Rectal smooth muscle tissue (tissue), 1 donor: ENCODE measurements at regions not wholly inside any gene's neighbourhood (a gene's known extent, or its start where the extent isn't known, plus 50 kb on each side); places are given as distances from the start of the nearest gene placed in this dataset.

ENCODE experiments used
- H3K27ac ChIP-seq: one replicate; pipeline ENCODE4 v1.7.0; 2013; ENCODE audit warnings: low read depth, low read length, inconsistent platforms
- H3K27me3 ChIP-seq: one replicate; pipeline ENCODE4 v1.7.0; 2013; ENCODE audit warnings: low read length; ENCODE audit not compliant: control insufficient read depth, insufficient read depth
- H3K36me3 ChIP-seq: one replicate; pipeline ENCODE4 v1.7.0; 2013; ENCODE audit warnings: low read length; ENCODE audit not compliant: control insufficient read depth, insufficient read depth
- H3K4me1 ChIP-seq: one replicate; pipeline ENCODE4 v1.7.0; 2013; ENCODE audit warnings: low read length; ENCODE audit not compliant: control insufficient read depth, insufficient read depth
- H3K4me3 ChIP-seq: one replicate; pipeline ENCODE4 v1.7.0; 2013; ENCODE audit warnings: low read length
- H3K9ac ChIP-seq: one replicate; pipeline ENCODE4 v1.7.0; 2013; ENCODE audit warnings: low read length

GRCh38 chr10:78691301-78692030, 377.3 kb upstream of the ZMIZ1 start:
- Histone ChIP-seq H3K4me1 (peaks cover 12% of the 10 kb centered on the region), H3K36me3 (no peaks in the 10 kb centered on the region), H3K9ac (no peak overlapping the region), H3K4me3 (no peak overlapping the region), H3K27ac (no peak overlapping the region), H3K27me3 (no peaks in the 10 kb centered on the region)

- Histone ChIP-seq H3K27ac (no peak overlapping the region), H3K4me1 (peaks cover 13% of the 10 kb centered on the region), H3K27me3 (no peaks in the 10 kb centered on the region), H3K9ac (no peak overlapping the region), H3K4me3 (no peak overlapping the region), H3K36me3 (no peaks in the 10 kb centered on the region)
Measured at GRCh38 chr10:78692071-78692470, 376.7 kb upstream of the ZMIZ1 start.

GRCh38 chr10:78695846-78696245, 372.9 kb upstream of the ZMIZ1 start:
- H3K9ac ChIP-seq, result no peak overlapping the region
- H3K4me1 ChIP-seq, result peaks cover 2% of the 10 kb centered on the region
- no peak overlapping the region for H3K4me3 ChIP-seq
- H3K36me3 ChIP-seq, result no peaks in the 10 kb centered on the region
- no peaks in the 10 kb centered on the region for H3K27me3 ChIP-seq
- no peak overlapping the region for H3K27ac ChIP-seq

DNA sequence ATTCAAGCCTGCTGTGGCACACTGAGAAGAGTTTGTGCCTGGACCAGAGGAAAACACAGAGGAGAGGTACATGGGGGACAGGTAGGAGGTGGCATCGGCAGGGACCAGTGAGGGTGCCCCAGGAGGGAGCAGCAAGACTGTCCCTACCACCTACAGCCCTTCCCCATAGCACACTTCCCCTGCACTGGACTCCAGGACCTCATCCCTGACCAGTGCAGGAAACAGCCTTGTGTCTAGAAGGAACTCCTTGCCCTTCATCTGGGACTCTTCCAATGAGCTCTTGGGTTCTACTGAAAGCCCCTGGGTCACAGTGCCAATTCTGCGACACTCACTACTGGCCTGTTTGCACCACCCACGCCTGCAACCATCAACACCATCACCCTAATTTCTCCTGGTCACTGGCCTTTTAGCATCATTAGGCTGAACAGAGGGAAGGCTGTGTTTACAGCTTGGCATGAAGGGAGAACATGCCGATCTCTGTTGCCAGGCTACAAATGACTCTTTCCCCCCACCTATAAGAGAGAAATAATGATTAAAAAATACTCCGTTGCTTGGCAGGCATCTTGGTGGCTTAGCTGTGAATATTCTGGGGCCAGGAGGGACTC, 371.9 kb upstream of the ZMIZ1 start:
- Histone ChIP-seq H3K27me3 (no peaks in the 10 kb centered on the region), H3K4me3 (no peak overlapping the region), H3K27ac (no peak overlapping the region), H3K4me1 (peaks cover 2% of the 10 kb centered on the region), H3K36me3 (no peaks in the 10 kb centered on the region), H3K9ac (no peak overlapping the region)

DNA sequence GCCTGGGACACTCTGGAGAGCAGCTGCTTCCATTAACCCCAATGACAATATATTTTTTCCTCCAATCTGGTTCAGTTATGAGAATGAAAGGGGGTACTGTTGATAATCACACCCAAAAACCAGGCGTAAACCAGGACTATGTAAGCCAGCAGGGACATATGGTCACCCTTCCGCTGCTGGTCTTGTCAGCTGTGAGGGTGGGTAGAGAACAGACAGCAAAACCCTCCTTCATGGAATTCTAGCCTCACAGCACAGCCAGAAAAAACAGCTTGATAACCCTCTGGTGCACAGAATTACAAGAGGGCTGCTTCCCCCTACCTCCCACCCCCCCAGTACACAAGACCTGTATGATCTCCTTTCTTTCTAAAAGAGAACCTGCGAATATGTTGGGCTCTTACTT, 368.8 kb upstream of the ZMIZ1 start:
- no peaks in the 10 kb centered on the region for H3K27me3 ChIP-seq
- H3K36me3 ChIP-seq, result no peaks in the 10 kb centered on the region
- no peak overlapping the region for H3K27ac ChIP-seq
- H3K4me1 ChIP-seq, result peaks cover 2% of the 10 kb centered on the region
- no peak overlapping the region for H3K9ac ChIP-seq
- H3K4me3 ChIP-seq, result no peak overlapping the region

GRCh38 chr10:78700413-78700812, 368.4 kb upstream of the ZMIZ1 start:
- no peaks in the 10 kb centered on the region for H3K36me3 ChIP-seq
- H3K9ac ChIP-seq, result no peak overlapping the region
- no peaks in the 10 kb centered on the region for H3K27me3 ChIP-seq
- peaks cover 2% of the 10 kb centered on the region for H3K4me1 ChIP-seq
- no peak overlapping the region for H3K27ac ChIP-seq
- H3K4me3 ChIP-seq, result no peak overlapping the region

DNA sequence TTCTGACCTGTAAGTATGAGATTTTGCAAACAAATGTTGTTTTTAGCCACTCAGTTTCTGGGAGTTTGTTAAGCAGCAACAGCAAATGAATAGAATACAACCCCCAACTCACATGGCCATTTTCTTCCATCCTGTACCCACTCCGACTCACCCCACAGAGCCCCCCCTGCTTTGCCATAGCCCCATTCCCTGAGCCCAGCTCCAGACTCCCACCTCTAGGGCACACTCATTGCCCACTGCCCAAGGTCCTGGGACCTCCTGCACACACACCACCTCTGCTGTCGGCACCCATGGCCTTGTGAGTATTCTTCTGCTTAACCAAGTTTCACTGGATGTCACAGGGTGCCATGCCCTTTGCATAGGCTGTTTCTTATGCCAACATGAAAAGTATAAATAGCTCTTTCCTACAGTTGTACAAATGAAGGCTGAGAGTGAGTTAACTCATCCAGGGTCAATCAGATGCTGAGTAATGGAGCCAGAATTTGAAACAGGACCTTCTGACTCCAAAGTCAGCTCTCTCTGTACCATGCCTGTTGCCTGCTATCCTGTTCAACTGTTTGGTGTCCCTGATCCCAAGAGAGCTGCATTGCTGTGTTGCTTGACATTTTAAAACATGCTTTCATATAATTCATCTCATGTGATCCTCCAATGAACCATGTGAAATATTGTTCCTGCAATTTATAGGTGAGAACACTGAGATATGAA, 367.8 kb upstream of the ZMIZ1 start:
- no peak overlapping the region for H3K27ac ChIP-seq
- H3K9ac ChIP-seq, result no peak overlapping the region
- H3K4me1 ChIP-seq, result peaks cover 2% of the 10 kb centered on the region

DNA sequence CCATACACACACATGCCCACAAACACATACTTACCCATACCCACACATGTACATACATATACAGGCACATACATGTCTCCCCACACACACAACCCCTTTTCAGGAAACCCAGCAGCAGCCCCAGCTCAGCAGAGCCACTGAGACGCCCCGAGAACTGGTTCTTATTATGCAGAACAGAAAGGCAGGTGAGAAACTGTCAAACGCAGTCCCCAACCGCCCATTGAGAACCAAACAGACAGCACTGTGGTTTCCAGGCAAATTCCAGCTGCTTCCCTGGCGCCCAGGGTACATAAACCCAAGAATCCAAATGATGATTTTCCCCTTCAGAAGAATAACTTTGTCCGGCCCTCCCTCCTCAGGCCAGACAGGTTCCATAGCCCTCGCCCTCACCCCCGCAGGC, 366.6 kb upstream of the ZMIZ1 start:
- Histone ChIP-seq H3K4me3 (no peak overlapping the region), H3K9ac (no peak overlapping the region), H3K27ac (no peak overlapping the region), H3K27me3 (no peaks in the 10 kb centered on the region), H3K36me3 (no peaks in the 10 kb centered on the region), H3K4me1 (no peaks in the 10 kb centered on the region)

More for the DNA sequence above, 367.8 kb upstream of the ZMIZ1 start:
- Histone ChIP-seq H3K36me3 (no peaks in the 10 kb centered on the region), H3K27me3 (no peaks in the 10 kb centered on the region), H3K4me3 (no peak overlapping the region)

DNA sequence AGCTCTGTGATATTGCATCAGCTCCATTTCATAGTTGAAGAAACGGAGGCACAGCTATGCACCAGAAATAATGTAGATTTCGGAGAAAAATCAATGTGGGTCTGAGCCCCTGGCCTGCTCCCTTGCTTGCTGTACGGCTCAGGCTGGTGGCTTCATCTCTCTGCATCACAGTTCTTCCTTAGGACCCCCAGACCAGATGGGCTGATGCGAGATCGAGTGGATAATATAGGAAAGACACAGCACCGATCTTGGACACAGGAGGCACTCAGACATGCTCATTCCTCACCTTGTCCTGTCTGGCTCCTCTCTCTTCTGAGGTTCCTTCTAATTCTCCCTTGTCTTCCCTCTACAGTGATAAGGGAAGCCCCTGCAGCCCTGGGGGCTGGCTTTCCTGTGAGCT, 365.9 kb upstream of the ZMIZ1 start:
- Histone ChIP-seq H3K36me3 (no peaks in the 10 kb centered on the region), H3K9ac (no peak overlapping the region), H3K27ac (no peak overlapping the region), H3K4me1 (no peaks in the 10 kb centered on the region), H3K27me3 (no peaks in the 10 kb centered on the region), H3K4me3 (no peak overlapping the region)

DNA sequence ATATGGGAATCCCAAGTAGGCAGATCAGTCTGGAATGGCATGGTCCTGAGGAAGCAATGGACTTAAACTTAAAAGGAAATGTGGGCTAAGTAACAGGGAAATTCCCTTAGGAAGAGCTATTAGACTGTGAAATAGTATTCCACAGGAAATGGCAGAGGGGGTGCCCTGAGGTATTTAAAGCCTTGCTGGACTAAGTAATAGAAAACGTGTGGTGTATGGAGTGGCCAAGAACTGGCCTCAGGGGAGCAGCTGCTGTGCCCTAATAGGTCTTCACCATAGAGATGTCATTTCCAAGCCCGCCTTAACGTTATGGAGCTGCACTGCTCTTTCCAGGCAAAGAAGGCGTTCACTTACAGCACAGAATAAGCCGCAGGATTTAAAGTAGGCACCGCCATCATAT, 365.2 kb upstream of the ZMIZ1 start:
- no peaks in the 10 kb centered on the region for H3K4me1 ChIP-seq
- no peaks in the 10 kb centered on the region for H3K36me3 ChIP-seq
- no peak overlapping the region for H3K4me3 ChIP-seq
- H3K9ac ChIP-seq, result no peak overlapping the region
- H3K27me3 ChIP-seq, result no peaks in the 10 kb centered on the region
- H3K27ac ChIP-seq, result no peak overlapping the region

DNA sequence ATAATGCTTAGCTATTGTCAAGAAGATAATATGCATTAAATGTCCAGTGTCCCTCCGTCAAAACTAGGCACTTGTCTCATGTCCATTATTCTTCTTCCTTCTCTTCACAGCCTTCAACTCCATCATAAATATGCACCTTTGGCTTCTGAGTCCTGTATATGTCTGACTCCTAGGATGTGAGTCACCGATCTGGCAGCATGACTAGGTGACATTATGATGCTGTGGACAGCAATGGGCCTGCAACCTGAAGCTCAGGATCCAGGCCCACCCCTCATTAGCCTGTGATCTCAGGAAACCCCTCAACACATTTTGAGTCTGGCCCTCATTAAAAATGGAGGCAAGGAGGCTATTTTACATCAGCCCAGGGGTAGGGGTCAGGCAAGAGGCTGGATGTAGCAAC, 362.5 kb upstream of the ZMIZ1 start:
- Histone ChIP-seq H3K4me1 (no peaks in the 10 kb centered on the region), H3K27me3 (no peaks in the 10 kb centered on the region), H3K36me3 (no peaks in the 10 kb centered on the region), H3K27ac (no peak overlapping the region), H3K9ac (no peak overlapping the region), H3K4me3 (no peak overlapping the region)

DNA sequence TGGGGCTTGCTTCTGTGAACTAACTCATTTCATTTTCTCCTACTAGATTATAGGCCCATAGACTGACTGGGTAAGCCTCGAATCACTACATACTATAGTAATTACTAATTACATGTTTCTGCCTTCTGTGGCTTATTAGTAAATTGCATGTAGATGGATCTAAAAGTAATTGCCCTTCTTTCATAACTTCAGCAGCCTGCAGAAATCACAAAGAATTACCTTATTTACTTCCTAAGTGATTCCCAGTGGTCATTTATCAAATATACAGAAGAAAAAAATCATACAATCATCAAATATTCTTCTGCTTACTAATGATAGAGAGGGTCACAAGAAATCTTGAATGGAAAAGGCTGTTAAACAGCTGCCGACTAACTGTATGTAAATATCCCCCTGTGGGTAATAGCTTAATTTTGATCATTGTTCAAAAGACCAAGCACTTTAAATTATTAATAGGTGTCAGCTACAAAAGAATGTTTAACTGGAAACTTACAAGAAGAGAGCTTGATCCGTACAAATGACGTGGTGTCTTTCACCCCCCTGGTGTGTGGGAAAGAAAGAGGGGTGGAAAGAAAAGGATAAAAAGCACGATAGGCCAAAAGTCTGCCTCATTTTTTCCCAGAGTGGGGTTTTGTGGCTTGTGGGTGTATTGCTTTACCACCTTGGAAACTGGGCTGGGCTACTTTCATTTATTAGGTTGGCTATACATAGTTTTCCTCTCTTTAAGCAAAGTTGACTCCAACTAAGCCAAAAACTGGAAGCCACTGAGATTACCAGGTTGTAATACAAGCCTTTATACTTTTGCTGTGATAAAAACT, 361.8 kb upstream of the ZMIZ1 start:
- no peaks in the 10 kb centered on the region for H3K36me3 ChIP-seq
- no peak overlapping the region for H3K9ac ChIP-seq
- no peak overlapping the region for H3K4me3 ChIP-seq
- H3K27me3 ChIP-seq, result no peaks in the 10 kb centered on the region
- no peak overlapping the region for H3K27ac ChIP-seq
- no peaks in the 10 kb centered on the region for H3K4me1 ChIP-seq
